Body of pancreas (tissue), 4 donors: ENCODE measurements at regions not wholly inside any gene's neighbourhood (a gene's known extent, or its start where the extent isn't known, plus 50 kb on each side); places are given as distances from the start of the nearest gene placed in this dataset.

Source experiments
- POLR2A ChIP-seq, 3 donors: fragments of 450-650 bp; IDR thresholded peaks; one replicate each; pipeline ENCODE4 v1.6.1; 2016; ENCODE audit warnings: antibody characterized with exemption in 3 of 3, mild to moderate bottlenecking in 2 of 3
- TF ChIP-seq, protein P1 (sequence below), 7 experiments: fragments of 450-650 bp in 4 of 7; fragments of 200-600 bp in 3 of 7; sonication (generic) in 3 of 7; IDR thresholded peaks; one replicate each; pipeline ENCODE4 v1.5.1; 2016 to 2019; ENCODE audit warnings: antibody characterized with exemption in 7 of 7

GRCh38 chr2:16092861-16093638, 152.7 kb downstream of the MYCN start:
- TF ChIP-seq POLR2A (IDR thresholded peaks at IDR 0.05), result no peak
- TF ChIP-seq, protein P1, sequence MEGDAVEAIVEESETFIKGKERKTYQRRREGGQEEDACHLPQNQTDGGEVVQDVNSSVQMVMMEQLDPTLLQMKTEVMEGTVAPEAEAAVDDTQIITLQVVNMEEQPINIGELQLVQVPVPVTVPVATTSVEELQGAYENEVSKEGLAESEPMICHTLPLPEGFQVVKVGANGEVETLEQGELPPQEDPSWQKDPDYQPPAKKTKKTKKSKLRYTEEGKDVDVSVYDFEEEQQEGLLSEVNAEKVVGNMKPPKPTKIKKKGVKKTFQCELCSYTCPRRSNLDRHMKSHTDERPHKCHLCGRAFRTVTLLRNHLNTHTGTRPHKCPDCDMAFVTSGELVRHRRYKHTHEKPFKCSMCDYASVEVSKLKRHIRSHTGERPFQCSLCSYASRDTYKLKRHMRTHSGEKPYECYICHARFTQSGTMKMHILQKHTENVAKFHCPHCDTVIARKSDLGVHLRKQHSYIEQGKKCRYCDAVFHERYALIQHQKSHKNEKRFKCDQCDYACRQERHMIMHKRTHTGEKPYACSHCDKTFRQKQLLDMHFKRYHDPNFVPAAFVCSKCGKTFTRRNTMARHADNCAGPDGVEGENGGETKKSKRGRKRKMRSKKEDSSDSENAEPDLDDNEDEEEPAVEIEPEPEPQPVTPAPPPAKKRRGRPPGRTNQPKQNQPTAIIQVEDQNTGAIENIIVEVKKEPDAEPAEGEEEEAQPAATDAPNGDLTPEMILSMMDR (IDR thresholded peaks at IDR 0.05), result no peak
